T-helper 17 cell (primary cell): ENCODE measurements at regions not wholly inside any gene's neighbourhood (a gene's known extent, or its start where the extent isn't known, plus 50 kb on each side); places are given as distances from the start of the nearest gene placed in this dataset.
"Not testable (repeated sequence)": the region's sequence is repeated elsewhere in the genome, so short reads cannot be mapped to it uniquely, and the experiment has no call there.

Experiments used
- ATAC-seq: fragments of 150-1000 bp; cut with Tn5 transposase; 2 replicates; pipeline ENCODE4 v1.10.0; 2021; ENCODE audit warnings: mild to moderate bottlenecking, moderate library complexity
- DNase-seq, 3 donors: peaks; one replicate each; pipeline versions ENCODE4 v3.0.0 to v3.0.0-alpha.2; 2020 to 2021
- H3K9me3 ChIP-seq: one replicate; pipeline ENCODE4 v1.7.0; 2013; ENCODE audit warnings: low read length, mild to moderate bottlenecking; ENCODE audit not compliant: control insufficient read depth, poor library complexity, severe bottlenecking
- H3K27ac Mint-ChIP-seq: one replicate; pipeline ENCODE4 v1.8.0; 2022; ENCODE audit warnings: mild to moderate bottlenecking, moderate library complexity, mixed read lengths
- H3K27me3 Mint-ChIP-seq: one replicate; pipeline ENCODE4 v1.8.0; 2022; ENCODE audit warnings: mixed read lengths
- H3K36me3 Mint-ChIP-seq: one replicate; pipeline ENCODE4 v1.8.0; 2022; ENCODE audit warnings: low read depth, mixed read lengths
- H3K4me1 Mint-ChIP-seq: one replicate; pipeline ENCODE4 v1.8.0; 2022; ENCODE audit warnings: mild to moderate bottlenecking, mixed read lengths
- H3K4me3 Mint-ChIP-seq: one replicate; pipeline ENCODE4 v1.8.0; 2022; ENCODE audit warnings: mild to moderate bottlenecking, moderate library complexity, mixed read lengths

DNA sequence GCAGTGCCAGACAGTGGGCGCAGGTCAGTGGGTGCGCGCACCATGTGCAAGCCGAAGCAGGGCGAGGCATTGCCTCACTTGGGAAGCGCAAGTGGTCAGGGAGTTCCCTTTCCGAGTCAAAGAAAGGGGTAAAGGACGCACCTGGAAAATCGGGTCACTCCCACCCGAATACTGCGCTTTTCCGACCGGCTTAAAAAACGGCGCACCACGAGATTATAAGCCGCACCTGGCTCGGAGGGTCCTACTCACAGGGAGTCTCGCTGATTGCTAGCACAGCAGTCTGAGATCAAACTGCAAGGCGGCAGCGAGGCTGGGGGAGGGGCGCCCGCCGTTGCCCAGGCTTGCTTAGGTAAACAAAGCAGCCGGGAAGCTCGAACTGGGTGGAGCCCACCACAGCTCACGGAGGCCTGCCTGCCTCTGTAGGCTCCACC is 77.9 kb downstream of the NR4A2 start:
- H3K4me1 Mint-ChIP-seq, H3K27me3 Mint-ChIP-seq, DNase-seq, H3K27ac Mint-ChIP-seq, H3K36me3 Mint-ChIP-seq, ATAC-seq, H3K9me3 ChIP-seq: not testable (repeated sequence)
- peak overlapping the region; percentile 74 for H3K4me3 Mint-ChIP-seq

DNA sequence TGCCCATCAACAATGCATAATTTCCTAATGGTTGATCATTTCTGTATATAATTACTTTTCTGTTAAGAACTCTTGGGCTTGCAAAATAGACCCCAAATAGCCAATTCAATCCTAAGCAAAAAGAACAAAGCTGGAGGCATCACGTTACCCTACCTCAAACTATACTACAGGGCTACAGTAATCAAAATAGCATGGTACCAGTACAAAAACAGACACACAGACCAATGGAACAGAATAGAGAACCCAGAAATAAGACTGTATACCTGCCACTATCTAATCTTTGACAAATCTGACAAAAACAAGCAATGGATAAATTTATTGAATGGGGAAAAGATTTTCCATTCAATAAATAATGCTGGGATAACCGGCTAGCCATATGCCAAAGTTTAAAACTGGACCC is 78.8 kb downstream of the NR4A2 start:
- Mint-ChIP-seq H3K27me3 (no peaks in the 10 kb centered on the region), H3K36me3 (no peaks in the 10 kb centered on the region), H3K4me1 (no peaks in the 10 kb centered on the region), H3K4me3 (peak overlapping the region; percentile 2), H3K27ac (no peak overlapping the region)
- ATAC-seq (no peak), DNase-seq (no peak)
- no peaks in the 10 kb centered on the region for H3K9me3 ChIP-seq

DNA sequence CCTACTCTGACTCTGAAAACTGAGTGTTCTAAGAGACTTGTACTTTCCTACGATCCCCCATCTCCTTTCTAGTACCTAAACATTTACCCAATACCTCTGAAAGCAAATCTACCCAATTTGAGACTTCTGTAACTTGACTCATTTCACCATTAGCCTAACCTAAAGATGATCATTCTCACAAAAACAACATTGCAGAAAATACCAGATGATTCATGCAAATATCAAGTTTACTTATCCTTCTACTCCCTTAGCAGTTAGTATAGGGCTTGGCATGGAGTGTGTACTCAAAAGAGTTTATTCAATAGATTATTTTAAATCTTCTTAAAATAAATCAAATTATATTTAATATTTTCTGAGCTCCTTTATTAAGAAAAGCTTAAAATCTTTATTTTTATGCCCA is 89.6 kb downstream of the NR4A2 start:
- H3K4me3 Mint-ChIP-seq: no peak overlapping the region
- DNase-seq (no peak), ATAC-seq (no peak)
- H3K36me3 Mint-ChIP-seq: no peaks in the 10 kb centered on the region
- H3K9me3 ChIP-seq: no peaks in the 10 kb centered on the region
- H3K4me1 Mint-ChIP-seq: no peaks in the 10 kb centered on the region
- peaks cover 14% of the 10 kb centered on the region for H3K27me3 Mint-ChIP-seq
- no peak overlapping the region for H3K27ac Mint-ChIP-seq

DNA sequence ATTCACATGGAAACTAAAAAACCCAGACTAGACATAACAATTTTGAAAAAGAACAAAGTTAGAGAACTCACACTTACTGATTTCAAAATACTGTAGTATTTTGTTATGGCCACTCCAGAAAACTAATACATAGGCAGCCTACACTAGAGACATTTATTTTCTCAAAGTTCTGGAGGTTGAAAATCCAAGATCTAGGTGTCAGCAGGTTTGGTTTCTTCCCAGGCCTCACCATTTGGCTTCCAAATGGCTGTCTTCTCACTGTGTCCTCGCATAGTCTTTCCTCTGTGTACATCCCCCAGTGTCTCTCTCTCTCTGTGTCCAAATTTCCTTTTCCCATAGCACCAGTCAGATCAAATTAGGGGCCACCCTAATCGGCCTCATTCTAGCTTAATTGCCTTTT is 95.0 kb downstream of the NR4A2 start:
- DNase-seq (no peak), ATAC-seq (no peak)
- no peaks in the 10 kb centered on the region for H3K9me3 ChIP-seq
- no peaks in the 10 kb centered on the region for H3K4me1 Mint-ChIP-seq
- peaks cover 1% of the 10 kb centered on the region for H3K27me3 Mint-ChIP-seq
- no peaks in the 10 kb centered on the region for H3K36me3 Mint-ChIP-seq
- no peak overlapping the region for H3K4me3 Mint-ChIP-seq
- no peak overlapping the region for H3K27ac Mint-ChIP-seq

DNA sequence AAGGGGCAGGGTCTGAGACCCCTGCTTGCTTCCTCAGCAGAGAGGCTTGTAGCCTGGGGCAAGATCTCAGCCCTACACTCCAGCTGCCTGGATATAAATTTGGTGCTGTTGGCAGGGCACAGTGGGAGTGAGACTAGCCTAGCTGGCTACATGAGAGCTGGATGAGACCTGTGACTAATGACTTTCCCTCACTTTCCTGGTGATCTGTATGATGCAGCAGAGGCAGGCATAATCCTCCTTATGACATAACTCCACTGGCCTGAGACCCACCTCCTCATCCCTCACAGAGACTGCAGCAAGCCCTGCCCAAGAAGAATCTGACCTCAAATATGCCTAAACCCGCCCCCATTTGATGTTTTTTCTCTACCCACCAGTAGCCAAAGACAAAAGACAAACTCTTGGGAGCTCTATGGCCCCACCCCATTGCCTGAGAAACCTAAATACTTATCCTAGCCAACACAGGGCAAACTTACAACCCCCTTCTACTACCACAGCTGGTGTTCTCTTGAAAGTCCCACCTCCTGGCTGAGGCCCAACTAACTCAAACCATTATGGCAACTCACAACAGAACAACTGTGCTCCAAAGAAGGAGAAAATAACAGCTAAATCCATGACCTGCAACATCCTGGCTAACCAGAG is 102.7 kb downstream of the NR4A2 start:
- Mint-ChIP-seq H3K27me3 (no peaks in the 10 kb centered on the region), H3K4me1 (no peaks in the 10 kb centered on the region), H3K27ac (no peak overlapping the region), H3K36me3 (no peaks in the 10 kb centered on the region), H3K4me3 (no peak overlapping the region)
- H3K9me3 ChIP-seq: peaks cover 3% of the 10 kb centered on the region
- DNase-seq (no peak), ATAC-seq (no peak)

DNA sequence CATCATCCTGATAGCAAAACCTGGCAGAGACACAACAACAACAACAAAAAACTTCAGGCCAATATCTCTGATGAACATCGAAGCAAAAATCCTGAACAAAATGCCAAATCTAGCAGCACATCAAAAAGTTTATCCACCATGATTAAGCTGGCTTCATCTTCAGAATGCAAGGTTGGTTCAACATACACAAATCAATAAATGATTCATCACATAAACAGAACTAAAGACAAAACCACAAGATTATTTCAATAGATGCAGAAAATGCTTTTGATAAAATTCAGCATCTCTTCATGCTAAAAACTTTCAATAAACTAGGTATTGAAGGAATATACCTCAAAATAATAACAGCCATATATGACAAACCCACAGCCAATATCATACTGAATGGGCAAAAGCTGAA is 109.2 kb downstream of the NR4A2 start:
- H3K27ac Mint-ChIP-seq, H3K9me3 ChIP-seq, H3K36me3 Mint-ChIP-seq, H3K27me3 Mint-ChIP-seq, DNase-seq, ATAC-seq, H3K4me1 Mint-ChIP-seq, H3K4me3 Mint-ChIP-seq: not testable (repeated sequence)

DNA sequence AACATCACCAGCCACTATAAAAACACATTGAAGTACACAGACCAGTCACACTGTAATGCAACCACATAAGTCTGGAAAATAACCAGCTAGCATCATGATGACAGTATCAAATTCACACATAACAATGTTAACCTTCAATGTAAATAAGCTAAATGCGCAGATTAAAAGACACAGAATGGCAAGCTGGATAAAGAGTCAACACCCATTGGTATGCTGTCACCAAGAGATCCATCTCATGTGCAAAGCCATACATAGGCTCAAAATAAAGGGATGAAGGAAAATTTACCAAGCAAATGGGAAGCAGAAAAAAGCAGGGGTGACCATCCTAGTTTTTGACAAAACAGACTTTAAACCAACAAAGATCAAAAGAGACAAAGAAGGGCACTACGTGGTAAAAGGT is 110.8 kb downstream of the NR4A2 start:
- ATAC-seq (no peak), DNase-seq (no peak)
- Mint-ChIP-seq H3K4me1 (no peaks in the 10 kb centered on the region), H3K27me3 (no peaks in the 10 kb centered on the region), H3K27ac (no peak overlapping the region), H3K36me3 (no peaks in the 10 kb centered on the region), H3K4me3 (no peak overlapping the region)
- H3K9me3 ChIP-seq: no peaks in the 10 kb centered on the region

DNA sequence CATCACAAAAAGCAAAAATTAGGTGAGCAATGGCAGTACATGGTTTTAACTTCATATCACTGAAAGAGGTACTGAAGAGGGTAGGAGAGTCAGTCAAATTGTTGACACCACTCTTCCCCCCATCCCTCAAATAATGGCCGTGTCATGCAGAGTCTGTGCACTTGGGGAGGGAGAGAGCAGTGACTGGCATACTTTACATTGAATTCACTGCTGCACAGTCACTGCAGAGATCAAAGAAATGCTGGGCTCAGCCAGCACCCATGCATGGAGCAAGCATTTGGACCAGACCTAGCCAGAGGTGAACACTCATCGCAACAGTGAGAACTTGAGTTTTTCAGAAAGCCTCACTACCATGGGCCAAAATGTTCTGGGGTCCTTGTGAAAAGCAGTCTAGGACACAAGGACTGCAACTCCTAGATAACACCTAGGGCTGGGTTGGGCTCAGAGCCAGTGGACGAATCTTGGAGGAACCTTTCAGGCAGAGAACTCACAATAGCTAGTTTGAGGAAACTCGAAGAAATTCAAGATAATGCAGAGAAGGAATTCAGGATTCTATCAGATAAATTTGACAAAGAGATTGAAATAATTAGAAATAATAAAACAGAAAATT is 112.9 kb downstream of the NR4A2 start:
- ATAC-seq (no peak), DNase-seq (no peak)
- H3K9me3 ChIP-seq: no peaks in the 10 kb centered on the region
- Mint-ChIP-seq H3K36me3 (peaks cover 2% of the 10 kb centered on the region), H3K27me3 (no peaks in the 10 kb centered on the region), H3K27ac (no peak overlapping the region), H3K4me1 (no peaks in the 10 kb centered on the region), H3K4me3 (no peak overlapping the region)

DNA sequence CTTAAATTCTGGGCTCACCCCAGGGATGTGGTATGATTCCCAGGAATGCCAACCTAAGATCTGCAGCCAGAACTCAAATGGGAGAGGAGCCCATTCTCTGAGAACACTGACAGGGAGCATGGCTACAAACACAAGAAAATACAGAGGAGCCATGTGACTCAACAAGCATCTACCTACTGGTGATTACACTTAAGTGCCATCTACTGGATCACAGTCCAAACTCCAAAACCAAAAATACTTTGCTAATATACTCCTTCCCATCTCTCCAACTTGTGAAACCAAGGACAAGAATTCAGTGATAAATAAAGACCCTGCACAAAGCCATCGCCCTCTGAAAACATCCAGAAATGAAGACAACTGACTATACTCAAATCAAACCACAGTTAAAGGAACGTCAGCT is 116.9 kb downstream of the NR4A2 start:
- Mint-ChIP-seq H3K27me3 (peaks cover 18% of the 10 kb centered on the region), H3K4me3 (no peak overlapping the region)
- no peak for DNase-seq

DNA sequence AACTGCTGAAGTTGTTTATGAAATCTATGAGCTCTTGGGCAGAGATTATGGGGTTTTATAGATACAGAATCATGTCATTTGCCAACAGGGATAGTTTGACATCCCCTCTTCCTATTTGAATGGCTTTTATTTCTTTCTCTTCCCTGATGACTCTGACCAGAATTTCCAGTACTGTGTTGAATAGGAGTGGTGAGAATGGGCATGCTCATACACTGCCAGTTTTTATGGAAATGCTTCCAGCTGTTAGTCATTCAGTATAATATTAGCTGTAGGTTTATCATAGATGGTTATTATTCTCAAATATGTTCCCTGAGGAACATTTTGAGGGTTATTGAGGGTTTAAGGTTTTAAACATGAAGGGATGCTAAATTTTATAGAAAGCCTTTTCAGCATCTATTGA is 121.2 kb downstream of the NR4A2 start:
- no peak overlapping the region for H3K27ac Mint-ChIP-seq
- H3K4me1 Mint-ChIP-seq: no peaks in the 10 kb centered on the region
- no peak overlapping the region for H3K4me3 Mint-ChIP-seq
- ATAC-seq (no peak), DNase-seq (no peak)
- peaks cover 18% of the 10 kb centered on the region for H3K27me3 Mint-ChIP-seq
- H3K9me3 ChIP-seq: no peaks in the 10 kb centered on the region
- peaks cover 3% of the 10 kb centered on the region for H3K36me3 Mint-ChIP-seq

More for the DNA sequence above, 116.9 kb downstream of the NR4A2 start:
- no peak overlapping the region for H3K27ac Mint-ChIP-seq
- H3K36me3 Mint-ChIP-seq: peaks cover 3% of the 10 kb centered on the region
- ATAC-seq: no peak
- H3K4me1 Mint-ChIP-seq: no peaks in the 10 kb centered on the region
- H3K9me3 ChIP-seq: no peaks in the 10 kb centered on the region

DNA sequence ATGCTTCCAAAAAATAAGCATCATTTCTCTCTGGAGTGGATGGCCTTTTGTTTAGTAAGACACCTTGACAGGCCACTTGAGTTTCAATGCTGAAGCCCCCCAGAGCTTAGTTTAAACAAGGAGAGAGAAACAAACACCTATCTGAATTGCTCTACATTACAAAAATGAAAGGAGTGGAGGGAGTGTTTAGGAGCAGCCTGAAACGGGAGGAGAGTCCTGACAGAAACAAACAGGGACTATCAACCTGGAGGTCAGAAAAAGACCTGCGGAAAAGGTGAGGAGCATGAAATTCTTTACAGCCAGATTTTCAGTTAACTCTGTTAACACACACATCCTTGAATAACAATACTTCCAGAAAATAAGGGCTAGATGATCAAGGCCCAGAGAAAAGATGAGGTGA is 126.2 kb downstream of the NR4A2 start:
- Mint-ChIP-seq H3K27me3 (peaks cover 13% of the 10 kb centered on the region), H3K27ac (no peak overlapping the region), H3K4me3 (no peak overlapping the region), H3K4me1 (no peaks in the 10 kb centered on the region), H3K36me3 (no peaks in the 10 kb centered on the region)
- H3K9me3 ChIP-seq: no peaks in the 10 kb centered on the region
- ATAC-seq: no peak
- no peak for DNase-seq

DNA sequence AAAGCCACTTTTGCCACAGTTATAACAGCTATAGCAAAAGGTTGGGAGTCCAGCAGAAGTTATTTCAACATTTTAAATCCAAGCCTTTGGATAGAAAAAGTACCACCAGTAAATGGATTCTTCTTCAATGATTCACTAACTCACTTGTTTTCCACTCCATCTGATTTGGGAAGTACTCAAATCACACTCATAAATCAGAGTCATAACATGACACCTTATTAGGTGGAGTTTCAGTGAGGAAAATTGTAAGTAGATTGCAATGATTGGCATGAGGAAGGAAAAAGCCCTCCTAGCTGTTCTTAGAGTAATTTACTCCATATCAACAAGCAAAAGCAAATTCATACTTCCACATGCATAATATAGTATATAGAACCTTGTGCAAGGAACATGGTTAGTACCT is 132.9 kb downstream of the NR4A2 start:
- Mint-ChIP-seq H3K36me3 (no peaks in the 10 kb centered on the region), H3K4me1 (peaks cover 5% of the 10 kb centered on the region), H3K27me3 (peaks cover 19% of the 10 kb centered on the region), H3K27ac (no peak overlapping the region), H3K4me3 (no peak overlapping the region)
- DNase-seq (no peak), ATAC-seq (no peak)
- no peaks in the 10 kb centered on the region for H3K9me3 ChIP-seq

DNA sequence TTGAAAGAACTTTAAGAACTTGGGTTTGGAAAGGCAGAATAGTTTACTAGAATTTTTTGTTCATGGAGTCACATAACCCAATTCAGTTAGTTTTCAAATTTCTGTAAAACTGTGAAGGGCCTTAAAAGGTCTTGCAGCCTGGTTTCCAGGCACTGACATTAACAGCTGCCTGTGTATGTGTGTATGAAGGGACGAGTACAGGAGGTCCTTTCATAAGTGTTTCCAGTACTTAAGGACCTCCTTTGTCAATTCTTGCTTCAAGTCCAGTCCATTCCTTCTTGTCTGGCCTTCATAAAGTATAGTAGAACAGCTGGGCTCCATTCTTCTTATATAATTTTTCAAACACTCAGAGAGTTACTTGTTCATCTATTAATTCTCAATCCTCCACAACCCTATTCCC is 136.5 kb downstream of the NR4A2 start:
- ATAC-seq: no peak
- peaks cover 14% of the 10 kb centered on the region for H3K27me3 Mint-ChIP-seq
- no peaks in the 10 kb centered on the region for H3K36me3 Mint-ChIP-seq
- H3K4me3 Mint-ChIP-seq: no peak overlapping the region
- peaks cover 6% of the 10 kb centered on the region for H3K4me1 Mint-ChIP-seq
- no peak for DNase-seq
- H3K27ac Mint-ChIP-seq: no peak overlapping the region
- no peaks in the 10 kb centered on the region for H3K9me3 ChIP-seq

DNA sequence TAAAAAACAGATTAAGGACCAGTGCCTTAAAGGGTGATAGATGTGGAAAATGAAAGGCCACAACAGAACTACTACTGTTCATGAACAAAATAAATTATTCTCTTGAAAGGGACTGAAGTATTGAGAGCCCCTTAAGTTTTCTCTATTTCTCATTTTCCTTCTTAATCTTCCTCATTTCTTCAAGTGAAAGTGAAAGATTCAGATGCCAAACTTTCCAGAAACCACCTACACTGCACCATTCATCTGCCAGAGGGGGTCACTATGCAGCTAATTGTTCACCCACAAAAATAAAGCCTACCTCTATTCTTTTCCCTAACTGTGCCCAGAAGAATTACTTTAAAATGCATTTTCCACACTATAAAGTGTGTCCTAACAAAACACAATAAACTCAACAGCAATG is 140.1 kb downstream of the NR4A2 start:
- H3K9me3 ChIP-seq: no peaks in the 10 kb centered on the region
- H3K27me3 Mint-ChIP-seq: peaks cover 8% of the 10 kb centered on the region
- DNase-seq (no peak), ATAC-seq (no peak)
- no peak overlapping the region for H3K4me3 Mint-ChIP-seq
- H3K27ac Mint-ChIP-seq: no peak overlapping the region
- H3K4me1 Mint-ChIP-seq: peaks cover 4% of the 10 kb centered on the region
- no peaks in the 10 kb centered on the region for H3K36me3 Mint-ChIP-seq
